ENCODE measurements at regions not wholly inside any gene's neighbourhood (a gene's known extent, or its start where the extent isn't known, plus 50 kb on each side); places are given as distances from the start of the nearest gene placed in this dataset.

DNA sequence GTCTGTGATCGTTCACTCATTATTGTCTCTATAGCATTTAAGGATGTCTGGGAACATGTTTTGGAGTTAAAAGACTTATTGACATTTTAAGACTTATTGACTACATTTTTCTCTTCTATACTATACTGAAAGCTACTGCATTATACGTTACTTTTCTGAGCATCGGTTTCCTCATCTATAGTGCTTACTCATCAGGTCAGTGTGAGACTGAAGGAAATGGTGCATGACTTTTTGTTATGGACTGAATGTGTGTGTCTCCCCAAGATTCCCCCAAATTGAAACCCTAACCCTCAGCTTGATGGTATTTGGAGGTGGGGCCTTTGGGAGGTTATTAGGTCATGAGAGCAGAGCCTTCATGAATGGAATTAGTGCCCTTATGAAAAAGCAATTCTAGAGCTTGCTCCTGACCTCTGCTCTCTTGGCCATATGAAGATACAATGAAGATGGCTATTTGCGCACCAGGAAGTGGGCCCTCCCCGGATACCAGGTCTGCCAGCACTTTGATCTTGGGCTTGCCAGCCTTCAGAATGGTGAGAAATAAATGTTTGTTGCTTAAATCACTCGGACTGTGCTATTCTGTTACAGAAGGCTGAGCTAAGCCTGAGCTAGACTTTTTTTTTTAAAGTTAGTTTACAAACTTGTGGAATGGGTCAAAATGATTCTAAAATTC is 243.7 kb upstream of the RREB1 start:
- CTCF ChIA-PET = interaction anchor here (1.2 to 1.7 kb wide), 2 partner anchors 76 to 105 kb away, joined by 4 to 5 read pairs; no protein-coding TSS in a partner anchor
- TF ChIP-seq, protein P1, sequence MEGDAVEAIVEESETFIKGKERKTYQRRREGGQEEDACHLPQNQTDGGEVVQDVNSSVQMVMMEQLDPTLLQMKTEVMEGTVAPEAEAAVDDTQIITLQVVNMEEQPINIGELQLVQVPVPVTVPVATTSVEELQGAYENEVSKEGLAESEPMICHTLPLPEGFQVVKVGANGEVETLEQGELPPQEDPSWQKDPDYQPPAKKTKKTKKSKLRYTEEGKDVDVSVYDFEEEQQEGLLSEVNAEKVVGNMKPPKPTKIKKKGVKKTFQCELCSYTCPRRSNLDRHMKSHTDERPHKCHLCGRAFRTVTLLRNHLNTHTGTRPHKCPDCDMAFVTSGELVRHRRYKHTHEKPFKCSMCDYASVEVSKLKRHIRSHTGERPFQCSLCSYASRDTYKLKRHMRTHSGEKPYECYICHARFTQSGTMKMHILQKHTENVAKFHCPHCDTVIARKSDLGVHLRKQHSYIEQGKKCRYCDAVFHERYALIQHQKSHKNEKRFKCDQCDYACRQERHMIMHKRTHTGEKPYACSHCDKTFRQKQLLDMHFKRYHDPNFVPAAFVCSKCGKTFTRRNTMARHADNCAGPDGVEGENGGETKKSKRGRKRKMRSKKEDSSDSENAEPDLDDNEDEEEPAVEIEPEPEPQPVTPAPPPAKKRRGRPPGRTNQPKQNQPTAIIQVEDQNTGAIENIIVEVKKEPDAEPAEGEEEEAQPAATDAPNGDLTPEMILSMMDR (IDR thresholded peaks at IDR 0.05; ENCODE audit: extremely low read depth in 1 of 2, insufficient read depth in 1 of 2, low read depth in 1 of 2, low read length in 2 of 2) = no peak
- TF ChIP-seq JUN (IDR thresholded peaks at IDR 0.05; ENCODE audit: borderline replicate concordance, insufficient read depth, insufficient read length, low read depth) (no peak), EZH2 (IDR thresholded peaks at IDR 0.05; ENCODE audit: borderline replicate concordance, low read depth, low read length, severe bottlenecking) (no peak), GATA2 (IDR thresholded peaks at IDR 0.05; ENCODE audit: insufficient read depth, insufficient read length, low read depth, low read length) (no peak), POLR2A (IDR thresholded peaks at IDR 0.05; ENCODE audit: low read depth, low read length) (no peak), FOS (IDR thresholded peaks at IDR 0.05; ENCODE audit: borderline replicate concordance, insufficient read depth, low read length) (no peak), MYC (IDR thresholded peaks at IDR 0.05; ENCODE audit: low read depth, low read length) (no peak), POLR2AphosphoS5 (IDR thresholded peaks at IDR 0.05; ENCODE audit: insufficient read depth, low read depth, low read length) (no peak)
- TF ChIP-seq, protein P2, sequence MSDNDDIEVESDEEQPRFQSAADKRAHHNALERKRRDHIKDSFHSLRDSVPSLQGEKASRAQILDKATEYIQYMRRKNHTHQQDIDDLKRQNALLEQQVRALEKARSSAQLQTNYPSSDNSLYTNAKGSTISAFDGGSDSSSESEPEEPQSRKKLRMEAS (IDR thresholded peaks at IDR 0.05; ENCODE audit: insufficient read depth, insufficient read length) = no peak
- no peak overlapping the region for H3K27ac ChIP-seq (ENCODE audit: insufficient read depth, low read depth, low read length)
- BruUV-seq (replicated peaks) = no TSS peak
- no peaks in the 10 kb centered on the region for H3K36me3 ChIP-seq (ENCODE audit: control insufficient read depth in 2 of 2, extremely low read depth in 1 of 2, insufficient read depth in 2 of 2, low read length in 2 of 2)
- no peak for DNase-seq (ENCODE audit: low read depth, low spot score)
- H3K9me3 ChIP-seq (replicated peaks; ENCODE audit: control insufficient read depth, insufficient read depth, low read length) = no peaks in the 10 kb centered on the region
- no peak overlapping the region for H3K4me3 ChIP-seq (replicated peaks in 1 of 3; ENCODE audit: insufficient read depth in 1 of 3, low read depth in 1 of 3, low read length in 3 of 3)
- no peaks in the 10 kb centered on the region for H3K79me2 ChIP-seq (ENCODE audit: control insufficient read depth, insufficient read depth, low read length)
- H4K20me1 ChIP-seq (replicated peaks; ENCODE audit: control insufficient read depth, extremely low read depth, insufficient read depth, low read length) = no peaks in the 10 kb centered on the region
- H3K4me1 ChIP-seq (ENCODE audit: control insufficient read depth, extremely low read depth, insufficient read depth, low read length) = no peaks in the 10 kb centered on the region
- H3K27me3 ChIP-seq (ENCODE audit: control insufficient read depth in 2 of 2, insufficient read depth in 2 of 2, low read length in 2 of 2) = peaks cover 0 to 1% of the 10 kb centered on the region in 2 experiments
- dilution Hi-C loops (cut with MboI; ENCODE audit: extremely low pct_ligation_motif_present, low sequenced_read_pairs) (no loop called here), intact Hi-C loops (cut with micrococcal nuclease) (no loop called here)
- H3K9me1 ChIP-seq (replicated peaks; ENCODE audit: control insufficient read depth, extremely low read depth, insufficient read depth, low read length) = no peaks in the 10 kb centered on the region
- H3K4me2 ChIP-seq (ENCODE audit: insufficient read depth, low read length) = no peak overlapping the region
- FAIRE-seq = no peak
- no peak overlapping the region for H2AFZ ChIP-seq (ENCODE audit: low read depth, low read length)
- POLR2A ChIA-PET = no interaction called here
- H3K9ac ChIP-seq (replicated peaks; ENCODE audit: extremely low read depth, insufficient read depth, low read length) = no peak overlapping the region
